Inflammatory macrophage (primary cell): ENCODE measurements at regions not wholly inside any gene's neighbourhood (a gene's known extent, or its start where the extent isn't known, plus 50 kb on each side); places are given as distances from the start of the nearest gene placed in this dataset.
"Not testable (repeated sequence)": the region's sequence is repeated elsewhere in the genome, so short reads cannot be mapped to it uniquely, and the experiment has no call there.

Experiments
- DNase-seq, 2 donors: peaks; one replicate each; pipeline ENCODE4 v3.0.0-alpha.2; 2020 to 2022

GRCh38 chr11:121358760-121359159 is 66.2 kb downstream of the SC5D start:
- DNase-seq: peak; percentile 39 to 70

GRCh38 chr11:121359591-121359990 is 67.0 kb downstream of the SC5D start:
- DNase-seq: no peak

DNA sequence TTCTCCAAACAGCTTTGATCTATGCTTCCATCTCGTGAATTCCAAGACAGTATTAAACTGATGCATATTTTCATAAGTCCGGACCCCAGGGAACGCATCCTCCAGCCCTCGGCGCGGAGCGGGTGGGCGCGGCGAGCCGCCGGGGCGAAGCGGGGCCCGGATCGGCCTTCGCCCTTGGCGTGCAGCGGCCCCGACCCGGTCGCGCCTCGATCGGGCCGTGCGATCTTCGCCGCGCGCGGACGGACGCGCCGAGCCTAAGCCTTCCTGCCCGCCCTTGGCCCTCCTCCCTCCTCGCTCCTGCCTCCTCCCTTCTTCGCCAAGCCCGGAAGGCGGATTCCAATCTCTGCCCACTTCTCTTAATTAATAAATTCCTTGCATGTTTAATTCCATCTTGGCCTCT is 70.4 kb downstream of the SC5D start:
- not testable (repeated sequence) for DNase-seq

DNA sequence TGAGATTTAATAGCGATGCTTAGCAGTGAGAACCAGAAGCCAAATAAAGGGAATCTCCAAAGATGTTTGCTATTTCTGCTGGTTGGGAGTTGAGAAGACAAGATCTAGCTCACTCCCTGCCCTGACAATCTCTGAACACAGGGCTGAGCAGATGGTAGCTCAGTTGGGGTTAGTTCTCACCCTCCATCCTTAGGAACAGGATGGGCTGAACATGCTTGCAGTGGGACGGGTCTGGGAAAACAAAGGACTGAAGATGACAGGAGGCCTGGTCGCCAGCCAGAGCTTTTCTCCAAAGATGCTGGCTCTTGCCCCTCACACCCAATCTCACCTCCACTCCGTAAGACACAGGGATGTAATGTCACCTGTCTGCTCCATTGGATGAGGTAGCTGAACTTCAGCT is 72.7 kb downstream of the SC5D start:
- no peak for DNase-seq

GRCh38 chr11:121366038-121366437 is 73.5 kb downstream of the SC5D start:
- no peak for DNase-seq

GRCh38 chr11:121367001-121367843 is 74.7 kb downstream of the SC5D start:
- peak; percentile 43 to 58 for DNase-seq

- no peak for DNase-seq
These were observed 75.3 kb downstream of the SC5D start for GRCh38 chr11:121367844-121368225.

GRCh38 chr11:121368364-121369240 is 76.0 kb downstream of the SC5D start:
- no peak for DNase-seq

GRCh38 chr11:121369366-121369765 is 76.8 kb downstream of the SC5D start:
- no peak for DNase-seq

- DNase-seq: no peak
These were observed 79.5 kb downstream of the SC5D start for GRCh38 chr11:121372028-121372427.

DNA sequence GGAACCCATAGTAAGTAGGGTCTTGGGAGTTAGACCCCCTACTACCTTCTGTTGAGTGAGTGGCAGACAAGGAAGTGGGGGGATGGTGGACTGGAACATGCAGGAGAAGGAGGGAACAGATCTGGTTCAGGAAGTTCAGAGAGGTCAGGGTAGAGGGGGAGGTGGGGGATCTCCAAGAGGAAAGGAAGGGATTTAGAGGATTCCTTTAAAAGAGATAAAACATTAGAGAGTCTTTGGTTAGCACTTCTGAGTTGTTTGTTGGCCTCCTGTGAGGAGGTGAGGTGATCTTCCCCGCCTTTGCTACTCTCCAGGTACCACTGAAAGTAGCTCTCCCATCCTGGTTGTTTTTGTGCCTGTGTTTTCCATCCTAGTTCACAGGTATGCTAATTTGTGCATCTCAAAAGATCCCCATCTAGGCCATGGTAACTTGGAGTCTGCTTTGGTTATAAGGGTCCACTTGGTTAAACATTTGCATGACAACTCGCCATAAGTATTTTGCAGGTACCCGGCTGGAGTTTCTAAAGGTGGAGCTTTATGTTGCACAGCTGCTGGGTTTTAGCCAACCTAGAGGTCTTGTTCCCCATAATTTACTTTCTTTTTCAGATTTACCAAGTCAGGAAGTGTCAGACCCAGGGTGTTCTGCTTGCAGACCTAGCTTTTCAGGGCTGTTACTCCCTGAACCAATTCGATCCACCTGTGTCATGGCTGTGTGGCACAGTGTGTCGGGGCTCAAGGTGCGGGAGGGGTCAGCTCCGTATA is 79.3 kb upstream of the SORL1 start:
- DNase-seq: peak; percentile 12 to 20

GRCh38 chr11:121374286-121374985 is 77.7 kb upstream of the SORL1 start:
- DNase-seq: peak; percentile 51 to 69

DNA sequence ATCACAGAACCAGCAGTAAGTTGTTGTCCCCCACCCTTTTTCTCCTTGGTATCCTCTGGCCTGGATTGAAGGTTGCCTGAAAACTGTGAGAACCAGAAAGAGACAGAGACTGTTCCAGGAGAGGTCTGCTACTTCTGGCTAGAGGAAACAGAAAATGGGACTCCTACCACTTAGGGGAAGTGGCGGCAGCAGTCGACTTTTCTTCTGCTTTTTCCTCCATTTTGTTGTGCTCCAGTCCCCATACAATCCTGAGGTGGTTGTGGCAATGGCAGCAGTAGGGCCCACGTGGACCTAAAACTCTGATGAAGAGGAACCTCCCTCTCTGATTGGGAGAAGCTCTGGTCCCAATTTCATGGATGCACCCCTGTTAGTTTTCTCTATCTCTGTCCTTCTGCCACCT is 76.0 kb upstream of the SORL1 start:
- peak; percentile 61 to 63 for DNase-seq

- not testable (repeated sequence) for DNase-seq
These were observed 72.8 kb upstream of the SORL1 start for GRCh38 chr11:121379145-121379810.

DNA sequence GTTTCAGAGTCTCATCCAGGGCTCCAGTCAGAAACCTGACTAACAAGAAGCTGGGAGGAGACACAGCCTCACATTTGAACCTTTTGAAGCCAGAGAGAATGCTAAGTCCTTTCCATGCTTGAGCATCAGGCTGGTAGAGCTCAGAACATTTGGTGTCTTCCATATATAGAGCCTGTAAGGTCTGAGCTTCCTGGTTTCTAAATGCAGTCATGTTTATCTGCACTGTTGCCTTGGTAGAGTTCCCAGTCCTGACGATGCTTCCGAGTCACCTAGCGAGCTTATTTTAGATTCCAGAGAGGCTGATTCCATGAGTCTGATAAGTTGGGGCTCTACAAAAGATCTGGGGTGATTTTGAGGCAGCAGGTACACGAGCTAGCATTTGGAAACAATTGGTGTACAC is 68.4 kb upstream of the SORL1 start:
- DNase-seq: no peak

GRCh38 chr11:121385688-121386087 is 66.4 kb upstream of the SORL1 start:
- DNase-seq: no peak
